HepG2 (cell line): ENCODE measurements at regions not wholly inside any gene's neighbourhood (a gene's known extent, or its start where the extent isn't known, plus 50 kb on each side); places are given as distances from the start of the nearest gene placed in this dataset.

Experiments
- ATAC-seq: fragments of 200-7000 bp; cut with Tn5 transposase; 3 replicates; pipeline ENCODE4 v1.9.1; 2020; ENCODE audit warnings: mild to moderate bottlenecking, moderate library complexity
- BruUV-seq: library from RNA; stranded (reverse); fragments of 400-500 nt; replicated peaks from 2 replicates; lab custom pipeline; 2021; lab: Mats Ljungman, UMichigan
- CTCF ChIA-PET: fragments of 300-600 bp; formaldehyde crosslinking; extraction: SDS; loops from one replicate; lab custom pipeline; 2021; ENCODE audit warnings: low total read pairs, inconsistent platforms, low intra/inter-chr PET ratio; lab: Yijun Ruan, JAX
- POLR2A ChIA-PET: fragments of 350-600 bp; sonication (Branson Sonifier 250); formaldehyde crosslinking; loops from one replicate; lab custom pipeline; 2020; ENCODE audit warnings: antibody characterized with exemption, inconsistent platforms; lab: Yijun Ruan, JAX
- DNase-seq: peaks from one replicate; pipeline ENCODE4 v3.0.0-alpha.2; 2015; ENCODE audit warnings: low spot score
- FAIRE-seq: peaks from 3 replicates; lab custom pipeline; 2011; peaks lifted over from hg19 to GRCh38; lab: Jason Lieb, UNC
- H2AFZ ChIP-seq: one replicate; pipeline ENCODE4 v1.6.1; 2011; ENCODE audit warnings: low read length, inconsistent platforms
- H3K27ac ChIP-seq: fragments of 300-600 bp; 3 replicates; pipeline ENCODE4 v1.8.0; 2011; ENCODE audit warnings: mixed run types, mild to moderate bottlenecking, mixed read lengths, low read length, inconsistent platforms; ENCODE audit not compliant: insufficient read depth; ENCODE audit errors: extremely low read length
- H3K27me3 ChIP-seq, 2 experiments: fragments of 200-600 bp in 1 of 2; 2 replicates in 1 of 2; 3 replicates in 1 of 2; pipeline versions ENCODE4 v1.6.0 to v1.8.0; 2011; ENCODE audit warnings: low read length in 2 of 2, mild to moderate bottlenecking in 2 of 2, moderate library complexity in 2 of 2, inconsistent platforms in 1 of 2; ENCODE audit not compliant: insufficient read depth in 2 of 2, control insufficient read depth in 1 of 2
- H3K36me3 ChIP-seq, 2 experiments: fragments of 200-600 bp in 1 of 2; replicated peaks in 1 of 2; 2 replicates in 1 of 2; 3 replicates in 1 of 2; pipeline versions ENCODE4 v1.5.1 to v1.8.0; 2011; ENCODE audit warnings: low read length in 2 of 2, inconsistent platforms in 1 of 2; ENCODE audit not compliant: insufficient read depth in 2 of 2, control insufficient read depth in 1 of 2
- H3K4me1 ChIP-seq: 2 replicates; pipeline ENCODE4 v1.5.1; 2012; ENCODE audit warnings: low read length, inconsistent platforms; ENCODE audit not compliant: insufficient read depth
- H3K4me2 ChIP-seq: 2 replicates; pipeline ENCODE4 v1.6.0; 2011; ENCODE audit warnings: low read depth, low read length, inconsistent platforms
- H3K4me3 ChIP-seq, 3 experiments: fragments of 200-600 bp in 1 of 3; sonication (generic), shearing (Covaris generic) in 1 of 3; replicated peaks in 1 of 3; 2 replicates each; pipeline ENCODE4 v1.5.1; 2011 to 2016; ENCODE audit warnings: low read length in 3 of 3, inconsistent platforms in 2 of 3, low read depth in 2 of 3, mild to moderate bottlenecking in 2 of 3, control low read depth in 1 of 3, mixed read lengths in 1 of 3; ENCODE audit not compliant: insufficient read depth in 1 of 3
- H3K79me2 ChIP-seq: one replicate; pipeline ENCODE4 v1.6.1; 2011; ENCODE audit warnings: low read length, inconsistent platforms; ENCODE audit not compliant: insufficient read depth
- H3K9ac ChIP-seq: 2 replicates; pipeline ENCODE4 v1.6.0; 2011; ENCODE audit warnings: mild to moderate bottlenecking, low read depth, low read length, inconsistent platforms; ENCODE audit not compliant: insufficient read depth
- H3K9me3 ChIP-seq: 2 replicates; pipeline ENCODE4 v1.5.1; 2012; ENCODE audit warnings: mild to moderate bottlenecking, low read length
- H4K20me1 ChIP-seq: 2 replicates; pipeline ENCODE4 v1.6.0; 2011; ENCODE audit warnings: inconsistent platforms, mild to moderate bottlenecking, low read length, moderate library complexity; ENCODE audit not compliant: insufficient read depth
- DMAP1 ChIP-seq: IDR thresholded peaks from 2 replicates; pipeline ENCODE4 v1.6.1; 2016
- HMGA1 ChIP-seq: sonication (generic); formaldehyde crosslinking; conservative IDR thresholded peaks from 2 replicates; pipeline ENCODE4 v1.4.0; 2020; ENCODE audit warnings: missing genetic modification reagents
- RXRB ChIP-seq: IDR thresholded peaks from 2 replicates; pipeline ENCODE4 v1.6.1; 2016; ENCODE audit warnings: borderline replicate concordance, missing genetic modification reagents, missing compliant biosample characterization
- ZNF224 ChIP-seq: sonication (generic); formaldehyde crosslinking; IDR thresholded peaks from 2 replicates; pipeline ENCODE4 v1.5.0; 2020; ENCODE audit warnings: mild to moderate bottlenecking, missing genetic modification reagents
- ZNF292 ChIP-seq: sonication (generic); formaldehyde crosslinking; IDR thresholded peaks from 2 replicates; pipeline ENCODE4 v1.8.1; 2022; ENCODE audit warnings: mild to moderate bottlenecking, low read depth, missing genetic modification reagents, borderline replicate concordance
- ZNF496 ChIP-seq: sonication (generic); formaldehyde crosslinking; IDR thresholded peaks from 2 replicates; pipeline ENCODE4 v1.8.1; 2023; ENCODE audit warnings: mild to moderate bottlenecking, moderate library complexity, missing genetic modification reagents; ENCODE audit not compliant: insufficient replicate concordance
- WGBS: methylation state at CpG from one replicate; pipeline ENCODE4 v1.1.6; 2017; ENCODE audit warnings: low lambda C conversion rate; 5-methylcytosine and 5-hydroxymethylcytosine counted together
- in situ Hi-C: cut with HindIII; loops from 2 replicates; pipeline ENCODE4 v1.10.0; 2017; ENCODE audit warnings: low pct_unique_long_range_greater_than_20kb; ENCODE audit not compliant: extremely low pct_ligation_motif_present
- intact Hi-C: fragments of 100-400 bp; cut with micrococcal nuclease; formaldehyde crosslinking; loops from one replicate; pipeline ENCODE4 v1.10.0; 2022; ENCODE audit not compliant: unreplicated experiment
- TF ChIP-seq, protein P1 (sequence below): sonication (generic); formaldehyde crosslinking; IDR thresholded peaks from 2 replicates; pipeline ENCODE4 v1.8.0; 2022; ENCODE audit warnings: missing genetic modification reagents, mild to moderate bottlenecking, inconsistent platforms, borderline replicate concordance
- TF ChIP-seq, protein P2 (sequence below): sonication (generic); formaldehyde crosslinking; IDR thresholded peaks from 2 replicates; pipeline ENCODE4 v1.5.0; 2020; ENCODE audit warnings: mild to moderate bottlenecking, missing genetic modification reagents, moderate library complexity

DNA sequence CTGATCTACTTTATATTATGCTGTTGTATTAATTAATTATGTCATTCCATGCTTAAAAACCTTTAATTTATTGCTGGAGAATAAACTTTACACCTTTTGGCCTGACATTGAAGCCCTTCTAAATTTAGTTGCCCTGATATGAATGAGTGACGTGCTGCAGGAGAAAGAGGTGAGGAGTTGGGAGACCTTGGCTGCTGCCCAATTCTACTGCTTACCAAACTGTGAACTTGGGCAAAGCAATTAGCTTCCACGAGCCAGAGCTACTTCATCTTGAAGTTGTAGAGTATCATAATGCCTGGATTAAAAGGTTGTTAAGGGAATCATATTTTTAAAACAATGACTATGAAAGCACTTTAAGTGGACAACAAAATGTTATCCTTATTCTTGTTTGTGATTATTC, 126.8 kb upstream of the DEPDC1 start (continued):
- TF ChIP-seq, protein P1, sequence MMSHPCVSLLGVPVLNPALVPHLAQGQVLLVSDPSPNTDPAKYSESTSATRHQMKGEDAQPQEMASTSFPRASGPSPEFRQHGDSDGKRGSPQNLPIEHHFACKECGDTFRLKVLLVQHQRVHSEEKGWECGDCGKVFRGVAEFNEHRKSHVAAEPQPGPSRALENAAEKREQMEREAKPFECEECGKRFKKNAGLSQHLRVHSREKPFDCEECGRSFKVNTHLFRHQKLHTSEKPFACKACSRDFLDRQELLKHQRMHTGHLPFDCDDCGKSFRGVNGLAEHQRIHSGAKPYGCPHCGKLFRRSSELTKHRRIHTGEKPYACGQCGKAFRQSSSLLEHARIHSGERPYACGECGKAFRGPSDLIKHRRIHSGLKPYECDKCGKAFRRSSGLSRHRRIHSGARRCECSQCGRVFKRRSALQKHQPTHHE (CRISPR knock-in tag) = no peak
- TF ChIP-seq ZNF292 (CRISPR knock-in tag) (no peak), RXRB (CRISPR knock-in tag) (no peak), HMGA1 (CRISPR knock-in tag) (no peak), ZNF496 (CRISPR knock-in tag) (no peak), DMAP1 (CRISPR knock-in tag) (no peak)
- TF ChIP-seq, protein P2, sequence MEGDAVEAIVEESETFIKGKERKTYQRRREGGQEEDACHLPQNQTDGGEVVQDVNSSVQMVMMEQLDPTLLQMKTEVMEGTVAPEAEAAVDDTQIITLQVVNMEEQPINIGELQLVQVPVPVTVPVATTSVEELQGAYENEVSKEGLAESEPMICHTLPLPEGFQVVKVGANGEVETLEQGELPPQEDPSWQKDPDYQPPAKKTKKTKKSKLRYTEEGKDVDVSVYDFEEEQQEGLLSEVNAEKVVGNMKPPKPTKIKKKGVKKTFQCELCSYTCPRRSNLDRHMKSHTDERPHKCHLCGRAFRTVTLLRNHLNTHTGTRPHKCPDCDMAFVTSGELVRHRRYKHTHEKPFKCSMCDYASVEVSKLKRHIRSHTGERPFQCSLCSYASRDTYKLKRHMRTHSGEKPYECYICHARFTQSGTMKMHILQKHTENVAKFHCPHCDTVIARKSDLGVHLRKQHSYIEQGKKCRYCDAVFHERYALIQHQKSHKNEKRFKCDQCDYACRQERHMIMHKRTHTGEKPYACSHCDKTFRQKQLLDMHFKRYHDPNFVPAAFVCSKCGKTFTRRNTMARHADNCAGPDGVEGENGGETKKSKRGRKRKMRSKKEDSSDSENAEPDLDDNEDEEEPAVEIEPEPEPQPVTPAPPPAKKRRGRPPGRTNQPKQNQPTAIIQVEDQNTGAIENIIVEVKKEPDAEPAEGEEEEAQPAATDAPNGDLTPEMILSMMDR (CRISPR knock-in tag) = no peak

DNA sequence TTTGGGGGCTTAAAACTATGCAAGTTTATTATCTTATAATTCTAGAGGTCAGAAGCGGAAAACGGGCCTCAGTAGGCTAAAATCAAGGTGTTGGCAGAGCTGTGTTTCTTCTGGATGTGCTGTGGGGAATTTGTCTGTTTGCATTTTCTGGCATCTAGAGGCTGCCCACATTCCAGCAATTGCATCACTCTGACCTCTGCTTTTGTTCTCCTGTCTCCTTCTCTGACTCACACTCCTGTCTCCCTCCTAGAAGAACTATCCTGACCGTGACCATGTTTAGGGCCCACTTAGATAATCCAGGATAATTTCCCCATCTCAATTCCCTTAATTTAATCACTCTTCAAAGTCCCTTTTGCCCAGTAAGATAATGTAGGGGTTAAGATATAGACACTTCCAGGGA, 127.4 kb upstream of the DEPDC1 start:
- intact Hi-C loops = no loop called here
- no peaks in the 10 kb centered on the region for H3K36me3 ChIP-seq
- no peak overlapping the region for H3K4me2 ChIP-seq
- no peak overlapping the region for H3K27ac ChIP-seq
- ChIA-PET CTCF (no interaction called here), POLR2A (no interaction called here)
- ATAC-seq (no peak), DNase-seq (no peak), FAIRE-seq (no peak)
- no peaks in the 10 kb centered on the region for H3K79me2 ChIP-seq
- peaks cover 76% of the 10 kb centered on the region for H3K9me3 ChIP-seq
- no peaks in the 10 kb centered on the region for H3K4me1 ChIP-seq
- no peaks in the 10 kb centered on the region for H4K20me1 ChIP-seq
- H2AFZ ChIP-seq = no peak overlapping the region
- H3K27me3 ChIP-seq = no peaks in the 10 kb centered on the region
- no peak overlapping the region for H3K9ac ChIP-seq
- in situ Hi-C loops = no loop called here
- TF ChIP-seq ZNF224 = no peak
- 0% methylated on average over 3 of the region's 3 CpGs for WGBS
- no peak overlapping the region for H3K4me3 ChIP-seq
- BruUV-seq = no TSS peak
